ENCODE measurements at regions not wholly inside any gene's neighbourhood (a gene's known extent, or its start where the extent isn't known, plus 50 kb on each side); places are given as distances from the start of the nearest gene placed in this dataset.

GRCh38 chr9:75483636-75484035, 395.3 kb downstream of the OSTF1 start:
- FAIRE-seq, result no peak
- Histone ChIP-seq H3K36me3 (ENCODE audit: control insufficient read depth, insufficient read depth, low read length) (no peaks in the 10 kb centered on the region), H3K27me3 (ENCODE audit: control insufficient read depth, insufficient read depth, low read length) (no peaks in the 10 kb centered on the region), H3K4me3 (ENCODE audit: low read depth, low read length) (no peak overlapping the region)
- DNase-seq (ENCODE audit: low read depth), result peak; percentile 78
- no peak for TF ChIP-seq CTCF (IDR thresholded peaks at IDR 0.05; ENCODE audit: insufficient read depth, low read length, severe bottlenecking)

GRCh38 chr9:75487856-75488718, 399.8 kb downstream of the OSTF1 start:
- Histone ChIP-seq H3K36me3 (ENCODE audit: control insufficient read depth, insufficient read depth, low read length) (no peaks in the 10 kb centered on the region), H3K27me3 (ENCODE audit: control insufficient read depth, insufficient read depth, low read length) (no peaks in the 10 kb centered on the region), H3K4me3 (ENCODE audit: low read depth, low read length) (no peak overlapping the region)
- FAIRE-seq (peak; percentile 82), DNase-seq (ENCODE audit: low read depth) (no peak)
- TF ChIP-seq CTCF (IDR thresholded peaks at IDR 0.05; ENCODE audit: insufficient read depth, low read length, severe bottlenecking), result no peak

GRCh38 chr9:75488719-75489110, 400.4 kb downstream of the OSTF1 start:
- Histone ChIP-seq H3K27me3 (ENCODE audit: control insufficient read depth, insufficient read depth, low read length) (no peaks in the 10 kb centered on the region), H3K4me3 (ENCODE audit: low read depth, low read length) (no peak overlapping the region), H3K36me3 (ENCODE audit: control insufficient read depth, insufficient read depth, low read length) (no peaks in the 10 kb centered on the region)
- no peak for FAIRE-seq
- no peak for TF ChIP-seq CTCF (IDR thresholded peaks at IDR 0.05; ENCODE audit: insufficient read depth, low read length, severe bottlenecking)
- no peak for DNase-seq (ENCODE audit: low read depth)

- H3K36me3 ChIP-seq (ENCODE audit: control insufficient read depth, insufficient read depth, low read length), result no peaks in the 10 kb centered on the region
- no peaks in the 10 kb centered on the region for H3K27me3 ChIP-seq (ENCODE audit: control insufficient read depth, insufficient read depth, low read length)
- H3K4me3 ChIP-seq (ENCODE audit: low read depth, low read length), result no peak overlapping the region
- no peak for TF ChIP-seq CTCF (IDR thresholded peaks at IDR 0.05; ENCODE audit: insufficient read depth, low read length, severe bottlenecking)
- FAIRE-seq, result no peak
- DNase-seq (ENCODE audit: low read depth), result no peak
These were observed 400.1 kb upstream of the PCSK5 start for GRCh38 chr9:75490326-75490725.

GRCh38 chr9:75491533-75491932, 398.9 kb upstream of the PCSK5 start:
- FAIRE-seq (no peak), DNase-seq (ENCODE audit: low read depth) (no peak)
- no peak for TF ChIP-seq CTCF (IDR thresholded peaks at IDR 0.05; ENCODE audit: insufficient read depth, low read length, severe bottlenecking)
- no peaks in the 10 kb centered on the region for H3K36me3 ChIP-seq (ENCODE audit: control insufficient read depth, insufficient read depth, low read length)
- H3K4me3 ChIP-seq (ENCODE audit: low read depth, low read length), result no peak overlapping the region
- no peaks in the 10 kb centered on the region for H3K27me3 ChIP-seq (ENCODE audit: control insufficient read depth, insufficient read depth, low read length)

GRCh38 chr9:75499812-75500211, 390.7 kb upstream of the PCSK5 start:
- FAIRE-seq, result no peak

More at GRCh38 chr9:75499812-75500211, 390.7 kb upstream of the PCSK5 start:
- H3K4me3 ChIP-seq (ENCODE audit: low read depth, low read length), result no peak overlapping the region
- TF ChIP-seq CTCF (IDR thresholded peaks at IDR 0.05; ENCODE audit: insufficient read depth, low read length, severe bottlenecking), result no peak
- no peaks in the 10 kb centered on the region for H3K27me3 ChIP-seq (ENCODE audit: control insufficient read depth, insufficient read depth, low read length)
- H3K36me3 ChIP-seq (ENCODE audit: control insufficient read depth, insufficient read depth, low read length), result no peaks in the 10 kb centered on the region
- no peak for DNase-seq (ENCODE audit: low read depth)

Data from bronchial epithelial cell (primary cell).